ENCODE measurements at regions not wholly inside any gene's neighbourhood (a gene's known extent, or its start where the extent isn't known, plus 50 kb on each side); places are given as distances from the start of the nearest gene placed in this dataset.

- no peak for DNase-seq (ENCODE audit: low read depth in 3 of 3)
These were observed 58.3 kb upstream of the STXBP1 start for GRCh38 chr9:127553793-127554192.

DNA sequence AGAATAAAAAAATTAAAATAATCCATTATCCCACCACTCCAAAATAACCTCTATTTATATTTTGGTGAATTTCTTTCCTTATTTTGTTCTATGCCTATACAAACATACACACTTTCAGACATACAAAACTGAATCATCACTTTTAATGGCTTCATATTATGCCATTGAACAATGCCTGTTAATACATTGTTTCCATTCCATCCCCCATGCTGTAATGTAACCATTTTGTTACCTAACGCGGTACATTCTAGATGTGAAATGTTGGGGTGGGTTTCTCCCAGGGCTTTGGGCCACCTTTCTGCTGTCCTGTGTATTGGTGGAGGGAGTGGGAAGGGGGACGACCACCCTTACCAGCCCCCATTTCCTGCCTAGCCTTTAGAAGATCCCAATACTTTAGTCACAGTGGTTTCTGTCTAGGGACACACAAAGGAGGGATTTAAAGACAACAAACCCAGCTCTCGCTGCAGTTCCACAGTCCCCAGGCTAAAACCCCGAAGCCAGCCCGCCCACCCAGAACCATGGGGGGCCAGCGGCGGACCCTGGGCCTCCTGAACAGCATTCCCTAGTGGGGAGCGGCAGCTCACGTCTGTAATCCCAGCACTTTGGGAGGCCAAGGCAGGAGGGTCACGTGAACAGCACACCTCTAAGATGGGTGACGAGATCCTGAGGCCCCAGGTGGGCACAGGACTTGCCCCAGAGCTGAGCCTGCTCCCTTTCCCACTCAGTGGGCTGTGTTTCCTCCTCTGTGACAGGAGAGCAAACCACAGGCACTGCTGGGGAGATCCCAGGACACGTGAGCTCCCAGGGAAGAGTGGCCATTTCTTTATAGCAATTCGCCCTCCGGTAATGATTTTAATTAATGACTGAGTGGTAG is 56.9 kb upstream of the STXBP1 start:
- no peak for DNase-seq (ENCODE audit: low read depth in 3 of 3)

DNA sequence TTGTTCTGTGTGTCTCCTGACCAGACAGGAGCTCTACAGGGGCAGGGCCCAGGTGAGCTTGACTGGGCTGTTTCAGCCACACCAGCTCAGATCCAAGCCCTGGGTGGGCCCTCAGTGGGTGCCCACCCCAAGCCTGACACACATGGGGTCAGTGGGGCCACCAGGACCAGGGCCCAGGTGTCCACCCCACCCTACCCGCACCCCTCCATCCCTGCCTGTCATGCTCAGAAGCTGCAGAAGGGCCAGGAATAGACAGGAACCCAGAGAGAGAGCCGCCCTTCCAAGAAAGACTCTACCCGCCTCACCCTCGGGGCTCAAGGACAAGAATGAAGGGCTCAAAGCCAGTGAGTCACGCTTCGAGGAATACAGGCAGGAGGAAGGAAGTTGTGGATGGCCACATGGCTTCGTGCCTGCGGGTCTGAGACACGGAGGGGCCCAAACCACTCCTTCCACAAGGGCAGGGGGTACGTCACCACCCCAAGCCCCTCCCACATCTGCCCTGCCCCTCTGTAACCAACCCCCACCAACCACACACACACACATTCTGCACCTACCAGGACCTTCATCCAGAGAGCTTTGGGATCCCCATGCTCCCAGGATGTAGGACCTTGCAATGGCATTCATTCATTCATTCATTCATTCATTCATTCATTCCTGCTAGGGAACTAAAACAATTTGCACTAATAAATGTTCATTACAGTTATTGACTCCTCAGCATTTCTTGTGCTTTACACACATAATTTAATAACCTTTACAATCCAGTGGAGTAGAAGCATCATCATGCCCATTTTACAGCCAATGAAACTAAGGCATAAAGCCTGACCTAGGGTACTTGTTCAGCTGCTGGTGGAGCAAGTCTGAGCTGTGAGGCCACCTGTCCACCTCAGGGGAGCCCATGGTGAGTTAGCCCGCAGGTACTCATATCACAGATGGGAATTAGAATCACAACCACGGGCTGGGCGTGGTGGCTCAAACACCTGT is 55.9 kb upstream of the STXBP1 start:
- peak in 2 of 3 experiments; percentile 23 to 60 for DNase-seq (ENCODE audit: low read depth in 3 of 3)

DNA sequence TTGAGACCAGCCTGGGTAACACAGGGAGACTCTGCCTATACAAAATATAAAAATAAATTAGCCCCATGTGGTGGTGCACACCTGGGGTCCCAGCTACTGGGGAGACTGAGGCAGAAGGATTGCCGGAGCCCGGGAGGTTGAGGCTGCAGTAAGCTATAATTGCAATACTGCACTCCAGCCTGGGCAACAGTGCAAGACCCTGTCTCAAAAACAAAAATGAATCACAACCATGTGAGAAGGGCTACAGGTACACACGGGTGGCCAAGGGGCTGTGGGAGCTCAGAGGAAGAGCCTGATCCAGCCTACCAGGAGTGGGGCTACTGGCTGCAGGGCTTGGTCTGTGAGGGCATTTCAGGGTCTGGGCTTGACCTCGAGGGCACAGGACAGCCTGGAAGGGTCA is 55.2 kb upstream of the STXBP1 start:
- no peak for DNase-seq (ENCODE audit: low read depth in 3 of 3)

- DNase-seq (ENCODE audit: low read depth in 3 of 3), result no peak
These were observed 54.6 kb upstream of the STXBP1 start for GRCh38 chr9:127557466-127557869.

DNA sequence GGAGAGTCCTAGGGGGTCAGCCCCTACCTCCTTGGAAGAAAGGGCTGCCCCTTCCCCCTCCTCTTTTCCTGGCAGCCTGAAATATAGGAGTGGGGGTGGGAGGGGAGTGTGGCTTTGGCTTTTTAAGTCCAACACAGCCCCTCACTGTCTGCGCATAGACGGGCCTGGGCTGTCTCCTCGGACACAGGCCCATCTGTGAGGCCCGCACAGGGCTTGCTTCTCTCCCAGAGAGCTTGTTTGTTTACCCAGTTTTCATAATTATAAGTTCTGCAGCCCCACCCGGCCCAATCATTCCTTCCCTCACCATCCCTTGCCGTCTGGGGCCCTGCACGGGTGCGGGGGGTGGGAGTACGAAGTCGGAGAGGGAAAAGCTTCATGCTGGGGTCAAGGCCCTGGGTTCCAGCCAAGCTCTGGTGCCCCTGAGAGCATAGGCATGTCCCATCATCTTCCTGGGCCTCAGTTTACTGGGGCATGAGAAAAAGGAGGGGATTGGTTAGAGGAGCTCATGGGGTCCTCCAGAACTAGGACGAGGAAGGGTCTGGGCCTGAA is 54.0 kb upstream of the STXBP1 start:
- no peak for DNase-seq (ENCODE audit: low read depth in 3 of 3)

DNA sequence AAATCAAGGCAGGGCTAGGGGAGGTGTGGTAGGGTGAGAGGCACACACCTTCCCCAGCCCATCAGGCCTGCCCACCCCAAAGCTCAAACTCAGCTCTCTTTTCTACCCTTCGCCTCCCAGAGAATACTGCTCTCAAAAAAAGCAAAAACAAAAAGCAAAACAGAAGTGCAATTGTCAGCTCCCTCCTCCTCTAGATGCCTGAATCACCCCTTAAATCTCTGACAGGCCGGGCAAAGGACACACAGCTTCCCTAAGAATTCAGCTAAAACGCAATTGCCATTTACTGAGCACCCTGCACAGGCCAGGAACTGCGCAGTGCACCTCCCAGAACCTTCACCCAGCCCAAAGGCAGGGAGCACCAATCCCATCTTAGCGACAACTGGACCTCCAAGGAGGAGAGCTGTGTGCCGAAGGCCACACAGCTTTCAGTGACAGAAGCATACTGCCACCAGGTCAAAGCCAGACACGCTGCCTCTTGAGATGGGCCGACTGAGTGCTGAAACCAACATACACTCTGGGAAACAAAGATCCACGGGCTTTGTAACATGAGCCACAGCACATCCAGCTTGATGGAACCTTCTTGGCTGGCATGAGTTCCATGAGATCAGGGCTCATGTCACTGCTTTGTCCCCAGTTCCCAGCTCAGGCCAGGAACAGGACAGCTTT is 53.4 kb upstream of the STXBP1 start:
- DNase-seq (ENCODE audit: low read depth in 3 of 3), result no peak

GRCh38 chr9:127559247-127559680 is 52.8 kb upstream of the STXBP1 start:
- no peak for DNase-seq (ENCODE audit: low read depth in 3 of 3)

DNA sequence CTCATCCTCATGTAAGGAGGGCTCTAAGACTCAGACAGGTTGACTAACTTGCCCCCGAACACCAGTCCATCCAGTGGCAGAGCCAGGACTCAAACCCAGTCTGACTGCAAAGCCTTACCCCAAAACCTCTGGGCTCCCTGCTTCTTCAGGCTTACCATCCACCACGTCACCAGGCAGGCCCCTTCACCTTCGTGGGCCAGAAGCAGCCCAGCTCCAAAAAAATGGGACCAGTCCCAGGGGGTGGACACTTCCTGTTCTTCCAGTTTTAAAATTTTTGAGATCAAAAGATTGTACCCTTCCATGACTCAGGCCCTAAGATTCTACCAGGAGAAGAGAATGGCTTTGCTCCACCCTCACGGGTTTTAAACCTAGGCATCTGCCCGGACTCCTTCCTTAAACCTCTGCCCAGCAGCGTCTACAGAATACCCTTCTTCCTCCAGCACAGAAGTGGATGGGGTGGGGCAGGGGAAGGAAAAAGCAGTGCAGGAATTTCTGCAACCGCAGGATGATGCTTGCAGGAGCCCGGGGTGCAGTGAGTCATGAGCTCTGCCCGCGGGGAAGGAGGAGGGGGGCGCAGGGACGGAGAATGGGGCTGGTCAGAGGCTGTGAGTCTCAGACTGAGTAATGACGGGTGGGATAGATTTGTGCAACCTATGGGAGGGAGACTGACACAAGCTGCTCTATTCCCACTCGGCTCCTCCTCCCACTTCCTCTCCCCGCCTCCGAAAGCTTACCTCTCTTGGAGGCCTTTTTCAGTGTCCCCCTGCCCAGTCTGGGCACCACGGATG is 50.4 kb upstream of the STXBP1 start:
- DNase-seq (ENCODE audit: low read depth in 3 of 3), result no peak
